KMS-11 (cell line): ENCODE measurements at regions not wholly inside any gene's neighbourhood (a gene's known extent, or its start where the extent isn't known, plus 50 kb on each side); places are given as distances from the start of the nearest gene placed in this dataset.

Experiments
- H2AFZ ChIP-seq: fragments of 200-600 bp; sonication (generic); 2 replicates; pipeline ENCODE4 v1.6.1; 2016; ENCODE audit warnings: antibody characterized with exemption, mixed run types, low read depth
- H3K27ac ChIP-seq: fragments of 200-600 bp; sonication (generic); 2 replicates; pipeline ENCODE4 v1.6.1; 2016; ENCODE audit warnings: mild to moderate bottlenecking, mixed run types
- H3K27me3 ChIP-seq: fragments of 200-600 bp; sonication (generic); 2 replicates; pipeline ENCODE4 v1.6.1; 2017; ENCODE audit warnings: mild to moderate bottlenecking, low read depth, mixed run types, moderate library complexity; ENCODE audit not compliant: insufficient read depth
- H3K36me3 ChIP-seq: fragments of 200-600 bp; sonication (generic); 2 replicates; pipeline ENCODE4 v1.6.1; 2017; ENCODE audit warnings: mild to moderate bottlenecking, mixed run types; ENCODE audit not compliant: insufficient read depth
- H3K4me1 ChIP-seq: fragments of 200-600 bp; sonication (generic); 2 replicates; pipeline ENCODE4 v1.6.1; 2016; ENCODE audit warnings: mild to moderate bottlenecking, low read depth, mixed run types; ENCODE audit not compliant: poor library complexity, severe bottlenecking
- H3K4me2 ChIP-seq: fragments of 200-600 bp; sonication (generic); 2 replicates; pipeline ENCODE4 v1.7.0; 2016; ENCODE audit warnings: mild to moderate bottlenecking, mixed run types
- H3K4me3 ChIP-seq: fragments of 200-600 bp; sonication (generic); IDR thresholded peaks from 2 replicates; pipeline ENCODE4 v1.6.1; 2017; ENCODE audit warnings: low read depth, low read length, mixed read lengths; ENCODE audit not compliant: insufficient read depth
- H3K79me2 ChIP-seq: fragments of 200-600 bp; sonication (generic); 2 replicates; pipeline ENCODE4 v1.6.1; 2016; ENCODE audit warnings: low read depth, mixed run types; ENCODE audit not compliant: insufficient read depth
- H3K9ac ChIP-seq: fragments of 200-600 bp; sonication (generic); 2 replicates; pipeline ENCODE4 v1.6.1; 2016; ENCODE audit warnings: mild to moderate bottlenecking, mixed run types
- H4K20me1 ChIP-seq: fragments of 200-600 bp; sonication (generic); 2 replicates; pipeline ENCODE4 v1.6.1; 2016; ENCODE audit warnings: mild to moderate bottlenecking, mixed run types; ENCODE audit not compliant: insufficient read depth
- TF ChIP-seq, protein P1 (sequence below): fragments of 200-600 bp; sonication (generic); conservative IDR thresholded peaks from 2 replicates; pipeline ENCODE4 v1.6.1; 2017; ENCODE audit warnings: low read depth, mild to moderate bottlenecking, antibody characterized with exemption, low read length, moderate library complexity, mixed read lengths

DNA sequence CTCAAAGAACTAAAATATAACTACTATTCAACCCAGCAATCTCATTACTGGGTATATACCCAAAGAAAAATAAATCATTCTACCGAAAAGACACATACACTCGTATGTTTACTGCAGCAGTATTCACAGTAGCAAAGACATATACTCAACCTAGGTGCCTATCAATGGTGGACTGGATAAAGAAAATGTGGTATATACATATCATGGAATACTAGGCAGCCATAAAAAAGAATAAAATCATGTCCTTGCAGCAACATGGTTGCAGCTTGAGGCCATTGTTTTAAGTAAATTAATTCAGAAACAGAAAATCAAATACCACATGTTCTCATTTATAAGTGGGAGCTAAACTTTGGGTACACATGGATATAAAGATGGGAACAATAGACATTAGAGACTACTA lies 266.2 kb upstream of the POU3F1 start:
- no peaks in the 10 kb centered on the region for H3K79me2 ChIP-seq
- H3K36me3 ChIP-seq: no peaks in the 10 kb centered on the region
- H3K4me3 ChIP-seq: no peak overlapping the region
- H3K4me1 ChIP-seq: no peaks in the 10 kb centered on the region
- no peaks in the 10 kb centered on the region for H4K20me1 ChIP-seq
- H3K4me2 ChIP-seq: no peak overlapping the region
- TF ChIP-seq, protein P1, sequence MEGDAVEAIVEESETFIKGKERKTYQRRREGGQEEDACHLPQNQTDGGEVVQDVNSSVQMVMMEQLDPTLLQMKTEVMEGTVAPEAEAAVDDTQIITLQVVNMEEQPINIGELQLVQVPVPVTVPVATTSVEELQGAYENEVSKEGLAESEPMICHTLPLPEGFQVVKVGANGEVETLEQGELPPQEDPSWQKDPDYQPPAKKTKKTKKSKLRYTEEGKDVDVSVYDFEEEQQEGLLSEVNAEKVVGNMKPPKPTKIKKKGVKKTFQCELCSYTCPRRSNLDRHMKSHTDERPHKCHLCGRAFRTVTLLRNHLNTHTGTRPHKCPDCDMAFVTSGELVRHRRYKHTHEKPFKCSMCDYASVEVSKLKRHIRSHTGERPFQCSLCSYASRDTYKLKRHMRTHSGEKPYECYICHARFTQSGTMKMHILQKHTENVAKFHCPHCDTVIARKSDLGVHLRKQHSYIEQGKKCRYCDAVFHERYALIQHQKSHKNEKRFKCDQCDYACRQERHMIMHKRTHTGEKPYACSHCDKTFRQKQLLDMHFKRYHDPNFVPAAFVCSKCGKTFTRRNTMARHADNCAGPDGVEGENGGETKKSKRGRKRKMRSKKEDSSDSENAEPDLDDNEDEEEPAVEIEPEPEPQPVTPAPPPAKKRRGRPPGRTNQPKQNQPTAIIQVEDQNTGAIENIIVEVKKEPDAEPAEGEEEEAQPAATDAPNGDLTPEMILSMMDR: no peak
- no peak overlapping the region for H2AFZ ChIP-seq
- H3K9ac ChIP-seq: no peak overlapping the region
- H3K27me3 ChIP-seq: no peaks in the 10 kb centered on the region
- no peak overlapping the region for H3K27ac ChIP-seq

DNA sequence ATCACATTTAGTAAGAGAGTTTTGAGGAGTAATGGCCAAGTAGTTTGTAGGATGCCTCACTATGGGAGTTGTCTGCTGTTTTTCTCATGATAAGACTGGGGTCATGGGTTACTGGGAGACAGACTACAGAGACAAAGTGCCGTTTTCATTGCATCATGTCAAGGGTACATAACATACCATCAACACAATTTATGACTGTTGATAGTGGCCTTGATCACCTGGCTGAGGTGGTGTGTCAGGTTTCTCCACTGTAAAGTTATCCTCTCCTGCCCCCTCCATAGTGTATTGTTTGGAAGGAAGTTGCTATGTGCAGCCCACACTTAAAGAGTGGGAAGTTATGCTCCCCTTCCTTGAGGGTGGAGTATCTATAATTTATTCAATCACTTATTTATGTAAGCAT lies 263.5 kb upstream of the POU3F1 start:
- Histone ChIP-seq H3K4me3 (no peak overlapping the region), H3K9ac (no peak overlapping the region), H3K79me2 (no peaks in the 10 kb centered on the region), H4K20me1 (no peaks in the 10 kb centered on the region), H3K4me2 (no peak overlapping the region), H3K4me1 (no peaks in the 10 kb centered on the region), H2AFZ (no peak overlapping the region), H3K27ac (no peak overlapping the region), H3K36me3 (no peaks in the 10 kb centered on the region), H3K27me3 (no peaks in the 10 kb centered on the region)
- TF ChIP-seq, protein P1: no peak

DNA sequence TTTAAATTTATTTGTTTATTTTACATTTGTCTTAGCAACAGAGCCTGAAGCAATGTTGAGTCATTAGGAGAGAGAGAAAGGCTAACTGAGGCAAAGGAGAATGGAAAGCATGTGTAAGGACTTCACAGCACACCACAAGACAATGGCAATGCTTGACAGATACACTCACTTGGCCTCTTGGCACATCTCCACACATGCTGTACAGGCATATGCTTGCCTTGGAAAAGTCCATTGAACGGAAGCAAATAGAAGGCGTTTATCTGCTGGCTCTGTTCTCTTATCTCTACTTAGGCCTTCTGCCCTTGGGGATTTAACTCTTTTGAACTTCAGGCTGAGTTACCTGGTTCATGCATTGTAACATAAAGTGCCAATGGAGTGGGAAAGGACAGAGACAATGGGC lies 262.2 kb upstream of the POU3F1 start:
- Histone ChIP-seq H3K27ac (no peak overlapping the region), H3K27me3 (no peaks in the 10 kb centered on the region), H2AFZ (no peak overlapping the region)

DNA sequence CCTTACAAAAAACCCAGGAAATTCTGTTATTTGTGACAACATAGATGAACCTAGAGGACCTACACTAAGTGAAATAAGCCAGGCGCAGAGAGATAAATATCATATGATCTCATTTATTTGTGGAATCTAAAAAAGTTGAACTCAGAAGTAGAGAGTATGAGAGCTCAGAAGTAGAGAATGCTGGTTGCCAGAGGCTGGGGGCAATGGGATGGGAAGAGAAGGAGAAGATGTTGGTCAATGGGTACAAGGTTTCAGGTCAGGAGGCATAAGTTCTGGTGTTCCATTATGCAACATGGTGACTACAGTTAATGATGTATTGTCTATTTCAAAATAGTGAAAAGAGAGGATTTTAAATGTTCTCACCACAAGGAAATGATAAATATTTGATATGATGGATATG lies 259.1 kb upstream of the POU3F1 start:
- TF ChIP-seq, protein P1: no peak

More for the DNA sequence above, 262.2 kb upstream of the POU3F1 start:
- Histone ChIP-seq H4K20me1 (no peaks in the 10 kb centered on the region), H3K4me1 (no peaks in the 10 kb centered on the region), H3K9ac (no peak overlapping the region), H3K4me2 (no peak overlapping the region), H3K4me3 (no peak overlapping the region), H3K36me3 (no peaks in the 10 kb centered on the region), H3K79me2 (no peaks in the 10 kb centered on the region)
- TF ChIP-seq, protein P1: no peak

More for the DNA sequence above, 259.1 kb upstream of the POU3F1 start:
- H3K9ac ChIP-seq: no peak overlapping the region
- no peak overlapping the region for H3K4me3 ChIP-seq
- H3K4me2 ChIP-seq: no peak overlapping the region
- H3K27me3 ChIP-seq: no peaks in the 10 kb centered on the region
- H3K79me2 ChIP-seq: no peaks in the 10 kb centered on the region
- H3K36me3 ChIP-seq: no peaks in the 10 kb centered on the region
- H3K4me1 ChIP-seq: no peaks in the 10 kb centered on the region
- H3K27ac ChIP-seq: no peak overlapping the region
- no peaks in the 10 kb centered on the region for H4K20me1 ChIP-seq
- no peak overlapping the region for H2AFZ ChIP-seq
